ENCODE measurements at regions not wholly inside any gene's neighbourhood (a gene's known extent, or its start where the extent isn't known, plus 50 kb on each side); places are given as distances from the start of the nearest gene placed in this dataset.

GRCh38 chr5:54603372-54603771 lies 85.8 kb downstream of the SNX18 start:
- no peaks in the 10 kb centered on the region for H3K36me3 ChIP-seq (ENCODE audit: control insufficient read depth, insufficient read depth, low read length)
- FAIRE-seq: no peak
- DNase-seq (ENCODE audit: low read depth): no peak

GRCh38 chr5:54602475-54602874 lies 84.9 kb downstream of the SNX18 start:
- H3K4me3 ChIP-seq (ENCODE audit: low read depth, low read length): no peak overlapping the region
- no peak for FAIRE-seq
- H3K27me3 ChIP-seq (ENCODE audit: control insufficient read depth, insufficient read depth, low read length): no peaks in the 10 kb centered on the region
- H3K36me3 ChIP-seq (ENCODE audit: control insufficient read depth, insufficient read depth, low read length): no peaks in the 10 kb centered on the region
- DNase-seq (ENCODE audit: low read depth): no peak
- no peak for TF ChIP-seq CTCF (IDR thresholded peaks at IDR 0.05; ENCODE audit: insufficient read depth, low read length, severe bottlenecking)

More at GRCh38 chr5:54603372-54603771, 85.8 kb downstream of the SNX18 start:
- H3K27me3 ChIP-seq (ENCODE audit: control insufficient read depth, insufficient read depth, low read length): no peaks in the 10 kb centered on the region
- H3K4me3 ChIP-seq (ENCODE audit: low read depth, low read length): no peak overlapping the region
- no peak for TF ChIP-seq CTCF (IDR thresholded peaks at IDR 0.05; ENCODE audit: insufficient read depth, low read length, severe bottlenecking)

DNA sequence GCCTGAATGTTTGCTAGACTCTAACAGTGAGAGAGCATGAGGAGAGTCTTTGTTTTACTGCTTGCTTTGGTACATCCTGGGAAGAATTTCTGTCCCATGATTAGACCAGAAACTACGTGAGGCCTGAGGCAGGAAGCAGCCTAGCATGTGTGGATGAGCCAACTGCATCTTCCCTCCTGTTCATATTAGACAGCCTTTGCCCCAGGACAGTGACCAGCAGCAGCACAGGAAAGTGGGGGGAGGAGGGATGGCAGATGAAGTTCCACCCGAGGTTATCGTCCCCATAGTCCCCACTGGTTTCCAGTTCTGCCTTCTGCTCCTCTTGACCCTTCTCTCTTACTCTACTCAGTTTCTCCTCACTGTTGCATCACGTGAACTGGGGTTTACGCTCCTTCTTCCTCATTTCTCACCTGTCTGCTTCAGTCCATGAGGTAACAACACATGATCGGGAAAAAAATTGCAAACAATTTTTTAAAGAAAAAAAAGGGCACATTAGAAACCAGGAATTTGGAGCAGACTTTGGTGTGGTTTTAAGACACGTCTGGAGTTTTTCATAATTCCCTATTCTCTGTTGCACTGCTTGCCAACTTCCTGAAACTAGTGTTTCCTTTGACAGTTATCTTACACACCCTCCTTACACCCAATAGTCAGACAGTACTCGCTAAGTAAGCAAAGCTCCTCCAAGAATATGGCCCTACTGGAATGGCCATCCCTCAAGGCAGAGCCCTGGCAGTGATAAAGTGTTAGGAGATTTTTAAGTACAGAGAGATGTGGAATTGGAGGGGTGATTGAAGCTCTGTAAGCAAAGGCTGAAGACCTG lies 84.1 kb downstream of the SNX18 start:
- DNase-seq (ENCODE audit: low read depth): no peak
- no peak for FAIRE-seq
- Histone ChIP-seq H3K27me3 (ENCODE audit: control insufficient read depth, insufficient read depth, low read length) (no peaks in the 10 kb centered on the region), H3K36me3 (ENCODE audit: control insufficient read depth, insufficient read depth, low read length) (no peaks in the 10 kb centered on the region), H3K4me3 (ENCODE audit: low read depth, low read length) (no peak overlapping the region)
- no peak for TF ChIP-seq CTCF (IDR thresholded peaks at IDR 0.05; ENCODE audit: insufficient read depth, low read length, severe bottlenecking)

Measured in bronchial epithelial cell (primary cell).